Activated CD4-positive, alpha-beta memory T cell treated with anti-CD3 and anti-CD28 coated beads for 36 hours (primary cell): ENCODE measurements at regions not wholly inside any gene's neighbourhood (a gene's known extent, or its start where the extent isn't known, plus 50 kb on each side); places are given as distances from the start of the nearest gene placed in this dataset.
"Not testable (repeated sequence)": the region's sequence is repeated elsewhere in the genome, so short reads cannot be mapped to it uniquely, and the experiment has no call there.

Experiments
- CTCF ChIA-PET: fragments of 350-600 bp; sonication (Branson Sonifier 250); formaldehyde crosslinking; loops from one replicate; lab custom pipeline; 2021; ENCODE audit warnings: antibody characterized with exemption, inconsistent platforms; lab: Charles Lee
- POLR2A ChIA-PET: fragments of 350-600 bp; sonication (Branson Sonifier 250); formaldehyde crosslinking; loops from one replicate; lab custom pipeline; 2021; ENCODE audit warnings: antibody characterized with exemption; lab: Charles Lee
- DNase-seq: peaks from one replicate; pipeline ENCODE4 v3.0.0-alpha.2; 2020
- H3K27ac Mint-ChIP-seq: one replicate; pipeline ENCODE4 v1.8.0; 2021; ENCODE audit warnings: mixed read lengths
- H3K27me3 Mint-ChIP-seq: one replicate; pipeline ENCODE4 v1.8.0; 2021; ENCODE audit warnings: mixed read lengths
- H3K36me3 Mint-ChIP-seq: one replicate; pipeline ENCODE4 v1.8.0; 2021; ENCODE audit warnings: mixed read lengths
- H3K4me1 Mint-ChIP-seq: one replicate; pipeline ENCODE4 v1.8.0; 2021; ENCODE audit warnings: low read depth, mixed read lengths
- H3K4me3 Mint-ChIP-seq: one replicate; pipeline ENCODE4 v1.8.0; 2021; ENCODE audit warnings: mild to moderate bottlenecking, mixed read lengths
- H3K9me3 Mint-ChIP-seq: one replicate; pipeline ENCODE4 v1.8.0; 2021; ENCODE audit warnings: mixed read lengths
- intact Hi-C: fragments of 100-400 bp; cut with micrococcal nuclease; formaldehyde crosslinking; loops from one replicate; pipeline ENCODE4 v1.15.1; 2023

DNA sequence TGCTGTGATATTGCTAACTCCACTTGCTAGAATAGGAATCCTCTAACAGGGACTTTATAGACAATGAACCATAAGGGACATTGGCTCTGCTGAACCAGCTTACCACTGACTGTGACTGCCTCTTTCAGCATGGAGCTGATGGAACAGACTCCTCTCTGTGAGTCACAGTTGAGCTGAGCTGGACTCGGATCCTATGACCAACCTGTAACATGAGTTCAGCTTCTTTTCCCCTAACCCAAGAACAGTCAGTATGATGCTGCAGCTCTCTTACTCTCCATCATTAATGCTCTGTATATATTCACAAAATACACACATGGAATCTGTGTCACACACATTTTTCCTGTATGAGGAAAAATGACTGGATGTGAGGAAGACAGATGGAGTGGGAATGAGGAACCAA is 177.9 kb upstream of the BET1 start:
- ChIA-PET CTCF (no interaction called here), POLR2A (interaction anchor here (0.6 kb wide), 1 partner anchor 526 kb away, joined by 3 read pairs; no protein-coding TSS in a partner anchor)
- intact Hi-C loops: no loop called here
- Mint-ChIP-seq H3K27ac (no peak overlapping the region), H3K27me3 (peaks cover 2% of the 10 kb centered on the region), H3K4me1 (peaks cover 3% of the 10 kb centered on the region), H3K9me3 (peaks cover 2% of the 10 kb centered on the region), H3K4me3 (no peak overlapping the region), H3K36me3 (no peaks in the 10 kb centered on the region)
- no peak for DNase-seq

DNA sequence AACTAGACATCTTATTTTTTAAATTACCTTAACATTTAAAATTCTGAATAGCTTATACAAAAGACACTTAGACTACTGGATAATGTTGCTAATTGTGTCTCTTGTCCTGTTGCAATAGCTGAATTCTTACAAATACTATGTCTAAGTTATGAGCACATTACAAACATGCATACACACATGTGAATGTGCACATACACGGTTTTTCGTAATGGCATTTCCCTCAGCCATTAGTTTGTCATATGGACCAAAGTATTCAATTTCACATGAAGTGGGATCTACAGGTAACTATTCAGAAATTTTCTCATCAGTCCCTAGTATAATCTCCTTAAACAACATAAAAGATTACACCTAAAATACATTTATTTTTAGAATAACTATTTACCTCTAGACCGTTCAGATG is 178.6 kb upstream of the BET1 start:
- ChIA-PET CTCF (no interaction called here), POLR2A (no interaction called here)
- H3K27me3 Mint-ChIP-seq: peaks cover 2% of the 10 kb centered on the region
- no peaks in the 10 kb centered on the region for H3K36me3 Mint-ChIP-seq
- peaks cover 3% of the 10 kb centered on the region for H3K4me1 Mint-ChIP-seq
- H3K27ac Mint-ChIP-seq: no peak overlapping the region
- no peak for DNase-seq
- no peak overlapping the region for H3K4me3 Mint-ChIP-seq
- H3K9me3 Mint-ChIP-seq: no peaks in the 10 kb centered on the region
- intact Hi-C loops: no loop called here

DNA sequence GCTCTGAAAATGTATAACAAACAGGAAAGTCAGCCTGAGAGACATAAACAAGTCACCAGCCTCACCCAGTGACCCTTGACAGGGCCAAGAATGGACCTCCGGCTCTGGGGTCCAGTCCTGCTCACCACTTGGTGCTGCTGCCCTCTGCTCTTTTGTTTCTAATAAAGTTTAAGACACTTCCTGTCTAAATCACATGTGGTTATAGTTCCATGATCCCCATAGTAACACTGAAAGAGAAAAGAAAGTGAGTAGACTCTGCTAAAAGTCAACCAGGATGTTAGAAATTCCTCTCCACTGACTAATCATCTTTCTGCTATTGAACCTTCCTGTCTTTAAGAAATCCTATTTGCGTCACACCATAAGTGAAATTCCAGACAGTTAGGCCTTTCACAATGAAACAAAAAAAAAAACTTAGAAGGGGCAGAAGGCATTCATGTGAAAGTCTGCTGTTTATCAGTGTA is 179.2 kb upstream of the BET1 start:
- CTCF ChIA-PET: no interaction called here
- H3K27me3 Mint-ChIP-seq: peaks cover 2% of the 10 kb centered on the region
- H3K36me3 Mint-ChIP-seq: no peaks in the 10 kb centered on the region
- no peak overlapping the region for H3K4me3 Mint-ChIP-seq
- no peak for DNase-seq
- H3K27ac Mint-ChIP-seq: no peak overlapping the region
- no peaks in the 10 kb centered on the region for H3K9me3 Mint-ChIP-seq
- POLR2A ChIA-PET: no interaction called here
- intact Hi-C loops: no loop called here
- no peaks in the 10 kb centered on the region for H3K4me1 Mint-ChIP-seq

DNA sequence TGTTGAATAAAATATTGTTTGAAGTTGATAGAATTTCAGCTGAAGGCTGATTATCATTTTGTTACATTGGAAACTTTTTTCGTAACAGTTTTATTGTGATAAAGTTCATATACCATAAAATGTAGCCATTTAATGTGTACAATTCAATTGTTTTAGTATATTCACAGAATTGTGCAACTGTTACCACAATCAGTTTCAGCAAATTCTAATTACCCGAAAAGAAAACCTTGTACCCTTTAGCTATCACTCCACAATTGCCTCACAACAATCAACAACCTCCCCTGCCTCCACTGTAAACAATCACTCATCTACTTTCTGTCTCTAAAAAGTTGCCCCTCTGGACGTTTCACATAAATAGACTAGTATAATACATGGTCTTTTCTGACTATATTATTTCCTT is 179.7 kb upstream of the BET1 start:
- Mint-ChIP-seq H3K27ac (no peak overlapping the region), H3K36me3 (no peaks in the 10 kb centered on the region), H3K4me3 (no peak overlapping the region), H3K27me3 (peaks cover 2% of the 10 kb centered on the region), H3K9me3 (no peaks in the 10 kb centered on the region), H3K4me1 (no peaks in the 10 kb centered on the region)
- CTCF ChIA-PET: no interaction called here
- DNase-seq: no peak
- intact Hi-C loops: no loop called here
- POLR2A ChIA-PET: no interaction called here

DNA sequence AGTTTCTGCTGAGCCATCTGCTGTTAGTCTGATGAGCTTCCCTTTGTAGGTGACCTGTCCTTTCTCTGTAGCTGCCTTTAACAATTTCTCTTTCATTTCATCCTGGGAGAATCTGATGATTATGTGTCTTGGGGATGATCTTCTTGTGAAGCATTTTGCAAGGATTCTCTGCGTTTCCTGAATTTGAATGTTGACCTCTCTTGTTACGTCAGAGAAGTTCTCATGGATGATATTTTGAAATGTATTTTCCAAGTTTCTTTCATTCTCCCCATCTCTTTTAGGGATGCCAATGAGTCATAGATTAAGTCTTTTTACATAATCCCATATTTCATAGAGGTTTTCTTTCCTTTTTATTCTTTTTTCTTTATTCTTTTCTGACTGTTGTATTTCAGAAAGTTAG is 184.2 kb upstream of the BET1 start:
- POLR2A ChIA-PET: no interaction called here
- DNase-seq: no peak
- CTCF ChIA-PET: no interaction called here
- no peak overlapping the region for H3K27ac Mint-ChIP-seq
- intact Hi-C loops: no loop called here
- H3K4me1 Mint-ChIP-seq: no peaks in the 10 kb centered on the region
- H3K4me3 Mint-ChIP-seq: no peak overlapping the region
- no peaks in the 10 kb centered on the region for H3K36me3 Mint-ChIP-seq
- H3K27me3 Mint-ChIP-seq: no peaks in the 10 kb centered on the region
- H3K9me3 Mint-ChIP-seq: peaks cover 5% of the 10 kb centered on the region

DNA sequence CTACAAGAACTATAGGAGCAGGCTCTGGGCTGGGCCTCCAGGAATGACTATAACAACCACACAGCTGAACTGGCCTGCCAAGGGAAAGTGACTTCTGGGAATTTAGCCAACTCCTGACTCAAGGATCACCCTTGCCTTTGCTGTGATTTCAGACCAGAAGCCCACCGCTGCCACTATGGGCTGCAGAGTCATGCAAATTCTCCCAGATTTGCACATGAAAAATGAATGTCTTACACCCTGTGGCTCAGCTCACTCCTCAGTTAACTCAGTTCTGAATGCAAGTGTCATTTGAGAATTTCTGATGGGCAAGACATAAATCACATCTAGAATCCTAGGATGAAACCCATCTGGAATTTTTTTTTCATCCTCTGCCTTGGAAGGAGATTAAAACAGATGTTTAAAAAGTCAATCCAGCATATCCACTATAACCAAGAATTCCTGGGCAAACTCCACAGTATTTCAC is 186.5 kb upstream of the BET1 start:
- H3K4me3 Mint-ChIP-seq: no peak overlapping the region
- no peaks in the 10 kb centered on the region for H3K27me3 Mint-ChIP-seq
- H3K27ac Mint-ChIP-seq: no peak overlapping the region
- no peaks in the 10 kb centered on the region for H3K36me3 Mint-ChIP-seq
- H3K4me1 Mint-ChIP-seq: no peaks in the 10 kb centered on the region
- intact Hi-C loops: no loop called here
- ChIA-PET CTCF (no interaction called here), POLR2A (no interaction called here)
- no peak for DNase-seq
- H3K9me3 Mint-ChIP-seq: peaks cover 5% of the 10 kb centered on the region

DNA sequence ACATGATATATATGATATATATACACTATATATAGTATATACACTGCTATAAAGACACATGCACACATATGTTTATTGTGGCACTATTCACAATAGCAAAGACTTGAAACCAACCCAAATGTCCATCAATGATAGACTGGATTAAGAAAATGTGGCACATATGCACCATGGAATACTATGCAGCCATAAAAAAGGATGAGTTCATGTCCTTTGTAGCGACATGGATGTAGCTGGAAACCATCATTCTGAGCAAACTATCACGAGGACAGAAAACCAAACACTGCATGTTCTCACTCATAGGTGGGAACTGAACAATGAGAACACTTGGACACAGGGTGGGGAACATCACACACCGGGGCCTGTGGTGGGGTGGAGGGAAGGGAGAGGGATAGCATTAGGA is 190.3 kb upstream of the BET1 start:
- H3K27me3 Mint-ChIP-seq, intact Hi-C loops, H3K4me3 Mint-ChIP-seq, H3K9me3 Mint-ChIP-seq, H3K4me1 Mint-ChIP-seq, POLR2A ChIA-PET, DNase-seq, H3K36me3 Mint-ChIP-seq, H3K27ac Mint-ChIP-seq, CTCF ChIA-PET: not testable (repeated sequence)

DNA sequence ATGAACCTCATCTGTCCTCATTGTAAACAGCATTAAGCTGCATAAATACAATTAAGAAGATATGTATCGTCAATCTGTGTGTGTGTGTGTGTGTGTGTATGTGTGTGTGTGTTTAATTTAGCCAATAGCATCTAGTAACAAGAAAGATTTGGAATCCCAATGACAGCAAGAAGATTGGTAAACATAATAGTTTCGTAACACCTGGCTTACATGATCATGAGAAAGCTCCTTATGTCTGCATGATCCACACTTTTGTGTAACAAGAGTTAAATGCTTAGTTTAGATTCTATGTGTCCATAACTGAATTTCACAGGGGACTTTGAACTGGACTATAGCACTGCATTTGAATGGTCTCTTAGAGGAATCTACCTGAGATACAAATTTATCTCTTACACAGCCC is 191.0 kb upstream of the BET1 start:
- ChIA-PET CTCF (no interaction called here), POLR2A (no interaction called here)
- H3K36me3 Mint-ChIP-seq: no peaks in the 10 kb centered on the region
- H3K4me1 Mint-ChIP-seq: no peaks in the 10 kb centered on the region
- DNase-seq: no peak
- no peak overlapping the region for H3K27ac Mint-ChIP-seq
- no peak overlapping the region for H3K4me3 Mint-ChIP-seq
- H3K9me3 Mint-ChIP-seq: peaks cover 5% of the 10 kb centered on the region
- no peaks in the 10 kb centered on the region for H3K27me3 Mint-ChIP-seq
- intact Hi-C loops: no loop called here

DNA sequence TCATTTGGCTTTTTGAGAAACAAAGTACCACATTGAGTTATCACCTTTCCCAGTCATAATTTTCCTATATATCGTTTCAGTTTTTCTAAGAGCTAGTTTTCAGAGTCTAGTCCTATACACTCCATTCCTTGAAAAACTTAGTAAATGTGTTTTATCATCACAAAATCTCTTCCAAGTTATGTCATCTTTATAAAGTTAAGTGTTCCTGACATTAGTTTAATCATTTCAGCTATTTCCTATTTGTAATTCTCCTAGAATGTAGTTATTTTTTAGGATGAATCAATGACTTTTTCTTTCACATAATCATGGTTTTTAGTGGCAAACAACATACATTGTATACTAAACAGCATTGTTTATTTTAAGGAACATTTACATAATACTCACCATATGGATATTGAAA is 191.7 kb upstream of the BET1 start:
- ChIA-PET CTCF (no interaction called here), POLR2A (no interaction called here)
- no peaks in the 10 kb centered on the region for H3K27me3 Mint-ChIP-seq
- H3K36me3 Mint-ChIP-seq: no peaks in the 10 kb centered on the region
- no peaks in the 10 kb centered on the region for H3K4me1 Mint-ChIP-seq
- intact Hi-C loops: no loop called here
- H3K27ac Mint-ChIP-seq: no peak overlapping the region
- DNase-seq: no peak
- H3K4me3 Mint-ChIP-seq: no peak overlapping the region
- H3K9me3 Mint-ChIP-seq: peaks cover 5% of the 10 kb centered on the region

DNA sequence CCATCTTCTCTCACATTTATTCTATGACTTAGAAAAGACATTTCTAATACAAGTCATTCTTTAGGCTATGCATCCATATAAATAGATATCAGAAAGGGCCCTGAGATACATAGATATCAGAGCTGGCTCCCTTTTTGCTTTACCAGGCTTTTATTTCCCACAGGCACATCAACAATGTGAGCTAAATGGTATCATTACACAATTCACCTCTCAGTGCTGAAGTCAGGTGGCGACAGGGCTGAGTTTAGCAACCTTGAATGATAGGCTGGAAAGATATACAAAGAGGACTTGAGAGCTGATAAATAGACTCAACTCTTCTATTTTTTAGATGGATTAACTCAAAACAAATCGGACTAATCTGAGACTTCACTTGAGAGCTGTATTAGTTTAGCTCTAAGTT is 189.2 kb upstream of the COL1A2 start:
- no peaks in the 10 kb centered on the region for H3K9me3 Mint-ChIP-seq
- POLR2A ChIA-PET: no interaction called here

DNA sequence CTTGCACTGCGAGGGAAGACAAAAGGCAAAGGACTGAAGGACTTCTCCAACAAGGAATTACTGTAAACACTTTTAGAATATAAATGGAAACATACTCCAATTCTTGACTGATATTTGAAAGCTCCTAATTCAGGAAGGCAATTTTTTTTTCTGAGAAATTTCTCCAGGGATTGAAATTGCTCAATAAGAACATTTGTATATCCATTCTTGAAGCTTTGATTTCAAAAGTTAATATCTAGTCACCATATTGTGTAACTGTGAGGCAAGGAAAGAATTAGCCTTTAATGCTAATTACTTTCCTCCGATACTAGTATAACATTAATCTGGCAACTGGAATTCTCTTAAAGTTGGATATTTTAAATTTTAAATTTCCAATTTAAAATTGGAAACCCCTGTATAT is 188.4 kb upstream of the COL1A2 start:
- no peak overlapping the region for H3K27ac Mint-ChIP-seq
- no peak overlapping the region for H3K4me3 Mint-ChIP-seq
- no peak for DNase-seq
- intact Hi-C loops: no loop called here
- no peaks in the 10 kb centered on the region for H3K36me3 Mint-ChIP-seq
- POLR2A ChIA-PET: no interaction called here
- H3K4me1 Mint-ChIP-seq: no peaks in the 10 kb centered on the region
- H3K27me3 Mint-ChIP-seq: no peaks in the 10 kb centered on the region
- H3K9me3 Mint-ChIP-seq: no peaks in the 10 kb centered on the region
- CTCF ChIA-PET: no interaction called here

More for the DNA sequence above, 189.2 kb upstream of the COL1A2 start:
- H3K27me3 Mint-ChIP-seq: no peaks in the 10 kb centered on the region
- intact Hi-C loops: no loop called here
- no peaks in the 10 kb centered on the region for H3K4me1 Mint-ChIP-seq
- H3K36me3 Mint-ChIP-seq: no peaks in the 10 kb centered on the region
- no peak overlapping the region for H3K27ac Mint-ChIP-seq
- no peak overlapping the region for H3K4me3 Mint-ChIP-seq
- CTCF ChIA-PET: interaction anchor here (1.2 kb wide), 1 partner anchor 28 kb away, joined by 3 read pairs; no protein-coding TSS in a partner anchor
- no peak for DNase-seq

DNA sequence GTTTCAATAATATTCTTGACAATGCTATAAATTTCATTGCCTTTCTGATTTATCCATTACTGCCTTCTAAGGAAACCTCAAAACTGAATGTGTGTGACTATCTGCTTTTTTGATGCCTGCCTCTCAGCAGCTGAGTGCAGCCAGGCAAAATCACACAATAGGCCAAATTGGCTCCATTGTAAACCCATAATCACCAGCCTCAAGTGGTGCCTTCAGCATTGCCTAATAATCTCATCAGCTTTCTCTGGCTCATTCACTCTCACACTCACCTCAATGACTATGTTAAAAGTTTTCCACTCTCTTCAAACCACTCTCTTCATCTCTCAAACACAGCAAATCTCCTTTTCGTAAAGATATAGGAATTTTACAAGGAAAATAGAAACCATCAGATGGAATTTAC is 182.5 kb upstream of the COL1A2 start:
- CTCF ChIA-PET: no interaction called here
- POLR2A ChIA-PET: no interaction called here
- Mint-ChIP-seq H3K4me3 (no peak overlapping the region), H3K27me3 (no peaks in the 10 kb centered on the region), H3K4me1 (no peaks in the 10 kb centered on the region), H3K9me3 (no peaks in the 10 kb centered on the region), H3K36me3 (no peaks in the 10 kb centered on the region), H3K27ac (no peak overlapping the region)
- intact Hi-C loops: no loop called here
- DNase-seq: no peak

DNA sequence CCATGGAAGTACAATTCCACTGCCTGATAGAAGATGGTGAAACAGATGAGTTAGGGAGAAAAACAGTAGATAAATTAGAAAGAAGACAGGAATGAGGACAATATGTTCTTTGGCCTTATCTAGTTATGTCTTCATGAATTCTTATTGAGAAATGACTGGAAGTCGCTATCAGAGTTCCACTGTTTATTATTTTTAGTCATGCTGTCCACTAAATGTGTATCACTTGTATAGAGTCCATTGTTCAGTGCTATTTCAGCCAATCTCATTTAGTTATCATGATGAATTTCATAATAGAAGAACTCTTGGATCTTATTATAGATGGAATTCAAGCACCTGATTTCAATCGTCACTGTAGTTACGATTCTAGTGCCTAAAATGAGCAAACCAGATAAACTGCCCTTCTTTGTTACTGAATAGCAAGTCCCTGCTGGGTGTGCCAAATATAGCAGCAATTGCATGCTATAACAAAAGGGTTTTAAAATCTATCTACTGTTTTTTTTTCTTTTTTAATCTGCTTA is 177.7 kb upstream of the COL1A2 start:
- Mint-ChIP-seq H3K27me3 (no peaks in the 10 kb centered on the region), H3K36me3 (no peaks in the 10 kb centered on the region), H3K4me1 (no peaks in the 10 kb centered on the region), H3K27ac (no peak overlapping the region), H3K9me3 (peaks cover 2% of the 10 kb centered on the region), H3K4me3 (no peak overlapping the region)
- no peak for DNase-seq
- CTCF ChIA-PET: no interaction called here
- intact Hi-C loops: no loop called here
- POLR2A ChIA-PET: no interaction called here
